Vagina (tissue), 2 donors: ENCODE measurements at regions not wholly inside any gene's neighbourhood (a gene's known extent, or its start where the extent isn't known, plus 50 kb on each side); places are given as distances from the start of the nearest gene placed in this dataset.

ENCODE experiments used
- DNase-seq, 2 donors: peaks; one replicate each; pipeline ENCODE4 v3.0.0-alpha.2; 2017; ENCODE audit errors: extremely low spot score in 2 of 2
- H3K27ac ChIP-seq: fragments of 200-600 bp; sonication (generic); one replicate; pipeline ENCODE4 v1.5.1; 2019
- H3K27me3 ChIP-seq: fragments of 200-600 bp; sonication (generic); one replicate; pipeline ENCODE4 v1.5.1; 2019
- H3K36me3 ChIP-seq, 2 donors: fragments of 200-600 bp; sonication (generic); one replicate each; pipeline ENCODE4 v1.5.1; 2017 to 2019
- H3K4me1 ChIP-seq: fragments of 200-600 bp; sonication (generic); one replicate; pipeline ENCODE4 v1.5.1; 2019
- H3K4me3 ChIP-seq, 2 donors: fragments of 200-600 bp; sonication (generic); 1 replicate in 1 of 2; 2 replicates in 1 of 2; pipeline ENCODE4 v1.5.1; 2016 to 2019
- H3K9me3 ChIP-seq: fragments of 200-600 bp; sonication (generic); one replicate; pipeline ENCODE4 v1.5.1; 2019
- CTCF ChIP-seq, 3 experiments: fragments of 450-650 bp in 2 of 3; fragments of 200-600 bp in 1 of 3; sonication (generic) in 1 of 3; IDR thresholded peaks; one replicate each; pipeline ENCODE4 v1.5.1; 2017 to 2019; ENCODE audit warnings: antibody characterized with exemption in 3 of 3, mild to moderate bottlenecking in 2 of 3, moderate library complexity in 2 of 3
- POLR2A ChIP-seq, 2 donors: fragments of 450-650 bp; IDR thresholded peaks; one replicate each; pipeline ENCODE4 v1.6.1; 2017; ENCODE audit warnings: antibody characterized with exemption in 2 of 2, mild to moderate bottlenecking in 2 of 2, moderate library complexity in 2 of 2
- POLR2AphosphoS5 ChIP-seq, 2 donors: sonication (generic); formaldehyde crosslinking; IDR thresholded peaks; one replicate each; pipeline ENCODE4 v1.9.0; 2017; ENCODE audit warnings: antibody characterized with exemption in 2 of 2, mild to moderate bottlenecking in 2 of 2, low read depth in 1 of 2; ENCODE audit not compliant: insufficient read depth in 1 of 2
- intact Hi-C: fragments of 100-400 bp; cut with DNase I; formaldehyde crosslinking; loops from one replicate; pipeline ENCODE4 v1.15.1; 2023

GRCh38 chr9:104984542-104984941, 56.6 kb upstream of the ABCA1 start:
- no peak overlapping the region for H3K27ac ChIP-seq
- intact Hi-C loops: no loop called here
- TF ChIP-seq CTCF (IDR thresholded peaks at IDR 0.05) (no peak), POLR2AphosphoS5 (IDR thresholded peaks at IDR 0.05; ENCODE audit: insufficient read depth in 1 of 2, low read depth in 1 of 2) (no peak), POLR2A (IDR thresholded peaks at IDR 0.05) (no peak)

GRCh38 chr9:104984948-104985347, 57.0 kb upstream of the ABCA1 start:
- Histone ChIP-seq H3K9me3 (no peaks in the 10 kb centered on the region), H3K27ac (no peak overlapping the region)
- intact Hi-C loops: no loop called here

More at GRCh38 chr9:104984542-104984941, 56.6 kb upstream of the ABCA1 start:
- no peak for DNase-seq
- no peaks in the 10 kb centered on the region for H3K9me3 ChIP-seq
- H3K4me3 ChIP-seq: no peak overlapping the region
- no peaks in the 10 kb centered on the region for H3K36me3 ChIP-seq
- H3K4me1 ChIP-seq: peaks cover 11% of the 10 kb centered on the region
- H3K27me3 ChIP-seq: no peaks in the 10 kb centered on the region

GRCh38 chr9:104986096-104986495, 58.1 kb upstream of the ABCA1 start:
- H3K4me3 ChIP-seq: no peak overlapping the region
- no peaks in the 10 kb centered on the region for H3K27me3 ChIP-seq
- H3K27ac ChIP-seq: no peak overlapping the region
- H3K36me3 ChIP-seq: no peaks in the 10 kb centered on the region
- peaks cover 26% of the 10 kb centered on the region for H3K4me1 ChIP-seq
- H3K9me3 ChIP-seq: no peaks in the 10 kb centered on the region
- no peak for DNase-seq
- TF ChIP-seq POLR2A (IDR thresholded peaks at IDR 0.05) (no peak), CTCF (IDR thresholded peaks at IDR 0.05) (no peak), POLR2AphosphoS5 (IDR thresholded peaks at IDR 0.05; ENCODE audit: insufficient read depth in 1 of 2, low read depth in 1 of 2) (no peak)
- intact Hi-C loops: no loop called here

More at GRCh38 chr9:104984948-104985347, 57.0 kb upstream of the ABCA1 start:
- H3K36me3 ChIP-seq: no peaks in the 10 kb centered on the region
- TF ChIP-seq POLR2A (IDR thresholded peaks at IDR 0.05) (no peak), POLR2AphosphoS5 (IDR thresholded peaks at IDR 0.05; ENCODE audit: insufficient read depth in 1 of 2, low read depth in 1 of 2) (no peak), CTCF (IDR thresholded peaks at IDR 0.05) (no peak)
- peaks cover 16% of the 10 kb centered on the region for H3K4me1 ChIP-seq
- DNase-seq: no peak
- H3K4me3 ChIP-seq: no peak overlapping the region
- no peaks in the 10 kb centered on the region for H3K27me3 ChIP-seq

- no peaks in the 10 kb centered on the region for H3K27me3 ChIP-seq
- H3K4me1 ChIP-seq: peaks cover 33% of the 10 kb centered on the region
- intact Hi-C loops: no loop called here
- no peak for DNase-seq
- TF ChIP-seq POLR2A (IDR thresholded peaks at IDR 0.05): no peak
- no peak for TF ChIP-seq CTCF (IDR thresholded peaks at IDR 0.05)
- no peak for TF ChIP-seq POLR2AphosphoS5 (IDR thresholded peaks at IDR 0.05; ENCODE audit: insufficient read depth in 1 of 2, low read depth in 1 of 2)
- H3K4me3 ChIP-seq: no peak overlapping the region
- H3K9me3 ChIP-seq: no peaks in the 10 kb centered on the region
- no peak overlapping the region for H3K27ac ChIP-seq
- H3K36me3 ChIP-seq: no peaks in the 10 kb centered on the region
Measured at GRCh38 chr9:104987743-104988142, 59.8 kb upstream of the ABCA1 start.

GRCh38 chr9:104988539-104988938, 60.6 kb upstream of the ABCA1 start:
- H3K4me1 ChIP-seq: peaks cover 36% of the 10 kb centered on the region
- no peak overlapping the region for H3K4me3 ChIP-seq
- no peak for TF ChIP-seq CTCF (IDR thresholded peaks at IDR 0.05)
- no peak for TF ChIP-seq POLR2AphosphoS5 (IDR thresholded peaks at IDR 0.05; ENCODE audit: insufficient read depth in 1 of 2, low read depth in 1 of 2)
- no peak for TF ChIP-seq POLR2A (IDR thresholded peaks at IDR 0.05)
- intact Hi-C loops: no loop called here
- no peaks in the 10 kb centered on the region for H3K36me3 ChIP-seq
- no peak for DNase-seq
- no peaks in the 10 kb centered on the region for H3K27me3 ChIP-seq
- no peaks in the 10 kb centered on the region for H3K9me3 ChIP-seq
- no peak overlapping the region for H3K27ac ChIP-seq
